ENCODE measurements at regions not wholly inside any gene's neighbourhood (a gene's known extent, or its start where the extent isn't known, plus 50 kb on each side); places are given as distances from the start of the nearest gene placed in this dataset.

DNA sequence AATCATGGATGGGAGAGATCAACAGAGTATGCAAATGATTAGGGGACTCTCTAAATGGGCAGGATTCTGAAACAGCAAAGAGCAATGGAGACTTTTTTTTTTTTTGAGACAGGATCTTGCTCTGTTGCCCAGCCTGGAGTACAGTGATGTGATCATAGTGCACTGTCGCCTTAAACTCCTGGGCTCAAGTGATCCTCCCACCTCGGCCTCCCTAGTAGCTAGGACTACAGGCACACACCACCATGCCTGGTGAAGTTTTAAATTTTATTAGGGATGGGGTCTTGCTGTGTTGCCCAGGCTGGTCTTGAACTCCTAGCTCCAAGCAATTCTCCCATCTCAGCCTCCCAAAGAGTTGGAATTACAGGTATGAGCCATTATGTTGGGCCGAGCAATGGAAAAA lies 255.0 kb upstream of the ZFHX3 start:
- H3K27me3 ChIP-seq = no peaks in the 10 kb centered on the region
- H3K27ac ChIP-seq (replicated peaks in 1 of 4) = no peak overlapping the region
- 87% methylated on average over 3 of the region's 3 CpGs for WGBS
- no peaks in the 10 kb centered on the region for H3K4me1 ChIP-seq
- H3K9me3 ChIP-seq = no peaks in the 10 kb centered on the region
- TF ChIP-seq, protein P1, sequence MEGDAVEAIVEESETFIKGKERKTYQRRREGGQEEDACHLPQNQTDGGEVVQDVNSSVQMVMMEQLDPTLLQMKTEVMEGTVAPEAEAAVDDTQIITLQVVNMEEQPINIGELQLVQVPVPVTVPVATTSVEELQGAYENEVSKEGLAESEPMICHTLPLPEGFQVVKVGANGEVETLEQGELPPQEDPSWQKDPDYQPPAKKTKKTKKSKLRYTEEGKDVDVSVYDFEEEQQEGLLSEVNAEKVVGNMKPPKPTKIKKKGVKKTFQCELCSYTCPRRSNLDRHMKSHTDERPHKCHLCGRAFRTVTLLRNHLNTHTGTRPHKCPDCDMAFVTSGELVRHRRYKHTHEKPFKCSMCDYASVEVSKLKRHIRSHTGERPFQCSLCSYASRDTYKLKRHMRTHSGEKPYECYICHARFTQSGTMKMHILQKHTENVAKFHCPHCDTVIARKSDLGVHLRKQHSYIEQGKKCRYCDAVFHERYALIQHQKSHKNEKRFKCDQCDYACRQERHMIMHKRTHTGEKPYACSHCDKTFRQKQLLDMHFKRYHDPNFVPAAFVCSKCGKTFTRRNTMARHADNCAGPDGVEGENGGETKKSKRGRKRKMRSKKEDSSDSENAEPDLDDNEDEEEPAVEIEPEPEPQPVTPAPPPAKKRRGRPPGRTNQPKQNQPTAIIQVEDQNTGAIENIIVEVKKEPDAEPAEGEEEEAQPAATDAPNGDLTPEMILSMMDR (IDR thresholded peaks at IDR 0.05) = no peak
- TF ChIP-seq POLR2AphosphoS5 (IDR thresholded peaks at IDR 0.05) (no peak), POLR2A (IDR thresholded peaks at IDR 0.05; ENCODE audit: low read depth) (no peak), EP300 (IDR thresholded peaks at IDR 0.05) (no peak)
- H3K36me3 ChIP-seq = no peaks in the 10 kb centered on the region
- H3K4me3 ChIP-seq = no peak overlapping the region
- no peak for DNase-seq (ENCODE audit: extremely low spot score)
- intact Hi-C loops (cut with DNase I) = no loop called here

DNA sequence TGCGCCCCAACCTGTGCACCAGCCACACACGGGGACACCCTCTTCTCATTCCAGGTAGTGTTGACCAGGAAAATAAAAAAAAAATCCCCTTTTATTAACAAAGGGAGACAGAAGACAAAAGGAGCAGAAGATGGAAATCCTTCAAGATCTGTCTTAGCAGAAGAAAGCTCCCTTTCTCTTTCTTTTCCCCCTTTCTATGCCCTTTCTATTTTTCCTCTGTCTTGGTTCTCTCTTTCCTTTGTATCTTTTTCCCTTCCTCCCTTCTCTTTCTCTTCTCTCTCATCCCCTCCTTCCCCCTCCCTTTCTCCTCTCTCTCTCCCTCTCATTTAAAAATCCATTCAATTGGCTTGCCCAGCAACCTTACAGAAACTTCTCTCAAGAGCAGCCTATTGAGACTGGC lies 254.1 kb upstream of the ZFHX3 start:
- Histone ChIP-seq H3K36me3 (no peaks in the 10 kb centered on the region), H3K27ac (replicated peaks in 1 of 4) (no peak overlapping the region), H3K9me3 (no peaks in the 10 kb centered on the region), H3K4me1 (no peaks in the 10 kb centered on the region), H3K4me3 (no peak overlapping the region), H3K27me3 (no peaks in the 10 kb centered on the region)
- intact Hi-C loops (cut with DNase I) = no loop called here
- WGBS = 96% methylated on average over 2 of the region's 2 CpGs
- DNase-seq (ENCODE audit: extremely low spot score) = no peak
- TF ChIP-seq, protein P1 (IDR thresholded peaks at IDR 0.05) = no peak
- TF ChIP-seq POLR2AphosphoS5 (IDR thresholded peaks at IDR 0.05) (no peak), EP300 (IDR thresholded peaks at IDR 0.05) (no peak), POLR2A (IDR thresholded peaks at IDR 0.05; ENCODE audit: low read depth) (no peak)

DNA sequence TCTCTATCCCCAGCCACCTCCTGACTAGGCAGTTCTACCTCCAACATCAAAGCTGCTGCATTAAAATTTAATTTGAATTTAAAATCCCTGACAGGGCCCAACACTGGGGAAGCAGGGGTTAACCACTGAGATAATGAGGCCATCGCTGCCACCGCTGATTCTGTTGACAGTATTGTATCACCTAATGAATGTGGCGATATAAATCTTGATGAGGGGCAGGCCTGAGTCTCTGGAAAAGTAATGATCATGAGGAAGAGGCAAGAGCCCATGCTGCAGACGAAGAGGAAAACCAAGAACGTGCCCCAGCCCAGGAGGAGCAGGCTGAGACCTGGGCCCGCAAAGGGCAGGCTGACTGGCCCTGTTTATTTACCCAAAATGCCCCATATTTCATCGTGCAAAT lies 251.4 kb upstream of the ZFHX3 start:
- Histone ChIP-seq H3K9me3 (no peaks in the 10 kb centered on the region), H3K36me3 (no peaks in the 10 kb centered on the region), H3K4me3 (no peak overlapping the region), H3K4me1 (no peaks in the 10 kb centered on the region), H3K27ac (replicated peaks in 1 of 4) (no peak overlapping the region), H3K27me3 (no peaks in the 10 kb centered on the region)
- no peak for DNase-seq (ENCODE audit: extremely low spot score)
- TF ChIP-seq EP300 (IDR thresholded peaks at IDR 0.05) (no peak), POLR2AphosphoS5 (IDR thresholded peaks at IDR 0.05) (no peak), POLR2A (IDR thresholded peaks at IDR 0.05; ENCODE audit: low read depth) (no peak)
- TF ChIP-seq, protein P1 (IDR thresholded peaks at IDR 0.05) = no peak
- 71% methylated on average over 7 of the region's 7 CpGs for WGBS
- intact Hi-C loops (cut with DNase I) = no loop called here

DNA sequence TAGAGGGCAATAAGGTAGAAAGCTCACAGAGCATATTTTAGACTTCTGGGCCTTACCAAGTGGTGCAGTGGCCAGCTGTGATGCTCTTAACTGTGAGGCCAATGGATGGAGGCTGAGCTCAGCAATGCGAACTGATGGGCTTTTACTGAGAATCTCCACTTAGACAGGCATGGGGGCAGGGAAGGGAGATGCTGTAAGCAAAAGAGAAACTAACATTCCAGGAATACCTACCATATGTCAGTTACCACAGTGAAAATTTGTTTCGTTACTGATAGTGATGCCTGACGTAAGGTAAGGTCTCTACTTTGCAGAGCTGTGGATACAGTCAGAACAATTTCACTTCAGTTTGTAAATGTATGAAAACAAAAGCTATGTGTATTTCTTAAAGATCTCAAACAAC lies 250.6 kb upstream of the ZFHX3 start:
- H3K27me3 ChIP-seq = no peaks in the 10 kb centered on the region
- no peaks in the 10 kb centered on the region for H3K4me1 ChIP-seq
- 86% methylated on average over 3 of the region's 3 CpGs for WGBS
- no peak for DNase-seq (ENCODE audit: extremely low spot score)
- intact Hi-C loops (cut with DNase I) = no loop called here
- TF ChIP-seq, protein P1 (IDR thresholded peaks at IDR 0.05) = no peak
- TF ChIP-seq POLR2A (IDR thresholded peaks at IDR 0.05; ENCODE audit: low read depth) = no peak
- TF ChIP-seq EP300 (IDR thresholded peaks at IDR 0.05) = no peak
- no peak for TF ChIP-seq POLR2AphosphoS5 (IDR thresholded peaks at IDR 0.05)
- no peak overlapping the region for H3K27ac ChIP-seq (replicated peaks in 1 of 4)
- H3K36me3 ChIP-seq = no peaks in the 10 kb centered on the region
- H3K4me3 ChIP-seq = no peak overlapping the region
- H3K9me3 ChIP-seq = no peaks in the 10 kb centered on the region

DNA sequence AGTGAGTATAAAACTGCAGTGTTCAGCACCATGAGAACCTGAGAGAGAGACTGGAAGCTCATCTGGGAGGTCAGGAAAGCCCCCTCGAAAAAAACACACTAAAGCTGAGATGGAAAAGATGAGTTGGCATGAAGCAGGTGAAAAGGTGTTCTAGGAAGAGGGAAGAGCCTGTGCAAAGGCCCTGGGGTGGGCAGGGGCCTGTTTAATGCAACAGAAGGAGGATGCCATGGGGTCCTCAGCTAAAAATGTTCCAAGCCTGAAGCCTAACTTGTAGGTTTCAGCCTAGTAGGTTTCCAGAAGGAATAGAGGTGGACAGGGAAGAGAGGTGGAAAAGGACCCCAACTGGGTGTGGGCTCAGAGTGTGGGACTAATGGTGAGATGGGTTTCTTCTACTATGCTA lies 242.3 kb upstream of the ZFHX3 start:
- WGBS = 94% methylated on average over 1 of the region's 1 CpG
- no peaks in the 10 kb centered on the region for H3K4me1 ChIP-seq
- H3K36me3 ChIP-seq = no peaks in the 10 kb centered on the region
- H3K27ac ChIP-seq (replicated peaks in 1 of 4) = no peak overlapping the region
- no peak for TF ChIP-seq POLR2A (IDR thresholded peaks at IDR 0.05; ENCODE audit: low read depth)
- intact Hi-C loops (cut with DNase I) = no loop called here
- peaks cover 0 to 52% (median 0%) of the 10 kb centered on the region in 4 donors for H3K27me3 ChIP-seq
- DNase-seq (ENCODE audit: extremely low spot score) = no peak
- no peak overlapping the region for H3K4me3 ChIP-seq
- no peaks in the 10 kb centered on the region for H3K9me3 ChIP-seq
